ENCODE measurements at regions not wholly inside any gene's neighbourhood (a gene's known extent, or its start where the extent isn't known, plus 50 kb on each side); places are given as distances from the start of the nearest gene placed in this dataset.

DNA sequence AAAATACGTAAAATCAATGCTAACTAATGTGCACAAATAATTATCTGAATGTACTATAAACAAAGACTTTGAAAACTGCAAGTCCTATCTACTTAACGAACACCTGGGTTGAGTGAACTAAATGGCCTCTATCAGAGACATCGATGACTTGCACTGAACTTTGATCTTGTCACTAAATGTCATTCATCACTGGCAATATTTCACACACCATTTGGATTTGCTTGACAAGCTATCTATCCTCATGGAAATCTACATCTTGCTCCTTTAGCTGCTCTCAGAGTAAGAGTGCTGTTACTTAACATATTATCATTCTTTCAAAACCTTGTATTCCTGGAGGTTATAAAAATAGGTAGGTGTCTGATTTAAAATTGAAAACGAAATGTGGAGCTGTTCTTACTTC is 289.3 kb downstream of the TLL1 start:
- H3K18ac ChIP-seq (ENCODE audit: low read depth, low read length): no peak overlapping the region
- no peak overlapping the region for H3K23ac ChIP-seq (ENCODE audit: low read depth, low read length)
- BruUV-seq (replicated peaks): no TSS peak
- 0% methylated on average over 1 of the region's 4 CpGs; no CpG with 5 or more reads in 1 of the 2 experiments for WGBS, 2 experiments (ENCODE audit: extremely low coverage in 2 of 2, insufficient read length in 1 of 2)
- no peaks in the 10 kb centered on the region for H3K4me1 ChIP-seq (ENCODE audit: control insufficient read depth, insufficient read depth, low read length)
- H4K20me1 ChIP-seq (ENCODE audit: insufficient read depth, low read length): no peaks in the 10 kb centered on the region
- no peaks in the 10 kb centered on the region for H3K9me3 ChIP-seq (ENCODE audit: control insufficient read depth, insufficient read depth, low read length)
- no peaks in the 10 kb centered on the region for H3K27me3 ChIP-seq (ENCODE audit: control insufficient read depth, insufficient read depth, low read length)
- TF ChIP-seq RAD21 (IDR thresholded peaks at IDR 0.05; ENCODE audit: low read length) (no peak), CHD1 (IDR thresholded peaks at IDR 0.05; ENCODE audit: low read depth, low read length) (no peak), CEBPB (IDR thresholded peaks at IDR 0.05; ENCODE audit: low read depth, low read length) (no peak), MXI1 (IDR thresholded peaks at IDR 0.05; ENCODE audit: borderline replicate concordance, low read depth, low read length) (no peak), NFE2L2 (IDR thresholded peaks at IDR 0.05; ENCODE audit: low read depth, low read length) (no peak), RFX5 (IDR thresholded peaks at IDR 0.05; ENCODE audit: low read depth, low read length) (no peak), RCOR1 (IDR thresholded peaks at IDR 0.05; ENCODE audit: insufficient replicate concordance, low read length) (no peak)
- no peak overlapping the region for H3K14ac ChIP-seq (replicated peaks; ENCODE audit: low read depth, low read length)
- H3K27ac ChIP-seq (ENCODE audit: insufficient read depth, low read length): no peak overlapping the region
- ATAC-seq (ENCODE audit: low read depth) (no peak), DNase-seq (no peak)
- H2BK120ac ChIP-seq (ENCODE audit: low read depth, low read length): no peak overlapping the region
- H2AK9ac ChIP-seq (replicated peaks; ENCODE audit: low read depth, low read length, poor library complexity): no peak overlapping the region
- H2BK5ac ChIP-seq (ENCODE audit: low read depth, low read length, poor library complexity, severe bottlenecking): no peak overlapping the region
- no peak overlapping the region for H4K91ac ChIP-seq (ENCODE audit: insufficient read depth, low read depth, low read length)
- ChIA-PET CTCF (no interaction called here), POLR2A (ENCODE audit: unreplicated experiment) (no interaction called here)
- H3K36me3 ChIP-seq (ENCODE audit: control insufficient read depth, insufficient read depth, low read length): no peaks in the 10 kb centered on the region
- dilution Hi-C loops (cut with HindIII; ENCODE audit: low sequenced_read_pairs, unreplicated experiment) (no loop called here), intact Hi-C loops (cut with micrococcal nuclease) (no loop called here), in situ Hi-C loops (cut with MboI; ENCODE audit: low sequenced_read_pairs) (no loop called here)
- H3K4me3 ChIP-seq (ENCODE audit: insufficient read depth, low read depth, low read length): no peak overlapping the region
- H3K79me1 ChIP-seq (ENCODE audit: low read depth in 1 of 2, low read length in 2 of 2): no peaks in the 10 kb centered on the region
- no peak overlapping the region for H2AK5ac ChIP-seq (ENCODE audit: low read depth, low read length)
- no peak overlapping the region for H4K5ac ChIP-seq (ENCODE audit: low read depth, low read length)
- H3K56ac ChIP-seq (ENCODE audit: extremely low read depth, insufficient read depth, low read length): no peak overlapping the region
- H4K8ac ChIP-seq (ENCODE audit: low read depth in 2 of 2, low read length in 2 of 2): no peak overlapping the region
- no peak overlapping the region for H3K9ac ChIP-seq (ENCODE audit: low read depth, low read length)
- H2BK20ac ChIP-seq (ENCODE audit: low read depth, low read length): no peak overlapping the region
- no peak overlapping the region for H2BK15ac ChIP-seq (ENCODE audit: low read depth, low read length)
- H3K9me1 ChIP-seq (ENCODE audit: insufficient read depth, low read length): no peaks in the 10 kb centered on the region
- H3K4me2 ChIP-seq (ENCODE audit: low read depth, low read length): no peak overlapping the region
- H2AFZ ChIP-seq (replicated peaks; ENCODE audit: low read length, poor library complexity): no peak overlapping the region
- no peak overlapping the region for H3K4ac ChIP-seq (ENCODE audit: low read depth, low read length)

All from IMR-90 (cell line).